HG03025 (cell line): ENCODE measurements at regions not wholly inside any gene's neighbourhood (a gene's known extent, or its start where the extent isn't known, plus 50 kb on each side); places are given as distances from the start of the nearest gene placed in this dataset.
"Not testable (repeated sequence)": the region's sequence is repeated elsewhere in the genome, so short reads cannot be mapped to it uniquely, and the experiment has no call there.

Source experiments
- ATAC-seq: cut with Tn5 transposase; IDR thresholded peaks from one replicate; pipeline ENCODE4 v1.9.1; 2021; ENCODE audit warnings: mild to moderate bottlenecking, moderate library complexity; ENCODE audit not compliant: unreplicated experiment, low FRiP score

DNA sequence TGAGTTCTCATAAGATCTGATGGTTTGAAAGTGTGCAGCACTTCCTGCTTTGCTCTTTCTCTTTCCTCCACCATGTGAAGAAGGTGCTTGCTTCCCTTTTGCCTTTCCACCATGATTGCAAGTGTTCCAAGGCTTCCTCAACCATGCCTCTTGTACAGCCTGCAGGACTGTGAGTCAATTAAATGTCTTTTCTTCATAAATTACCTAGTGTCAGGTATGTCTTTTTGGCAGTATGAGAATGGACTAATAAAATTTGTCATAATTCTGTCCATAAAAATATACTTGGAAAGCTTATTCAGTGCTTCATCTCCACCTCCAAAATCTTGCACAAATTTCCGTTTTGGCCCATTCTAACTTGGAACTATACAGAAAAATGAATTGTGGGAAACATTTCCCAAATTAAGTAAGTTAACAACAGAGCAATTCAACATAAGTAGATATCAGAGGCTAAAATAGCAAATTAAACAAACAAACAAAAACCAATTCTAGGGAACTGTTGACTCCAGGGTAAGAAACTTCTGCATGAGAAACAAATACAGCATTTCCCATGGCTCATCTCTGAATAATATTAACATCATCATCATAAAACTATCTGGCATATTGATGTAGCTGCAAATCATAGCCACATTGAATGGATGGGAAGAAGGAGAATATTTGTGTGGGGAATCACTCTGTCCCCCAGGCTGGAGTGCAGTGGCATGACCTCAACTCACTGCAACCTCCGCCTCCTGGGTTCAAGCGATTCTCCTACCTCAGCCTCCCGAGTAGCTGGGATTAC is 459.5 kb upstream of the FAR2 start:
- no peak for ATAC-seq

DNA sequence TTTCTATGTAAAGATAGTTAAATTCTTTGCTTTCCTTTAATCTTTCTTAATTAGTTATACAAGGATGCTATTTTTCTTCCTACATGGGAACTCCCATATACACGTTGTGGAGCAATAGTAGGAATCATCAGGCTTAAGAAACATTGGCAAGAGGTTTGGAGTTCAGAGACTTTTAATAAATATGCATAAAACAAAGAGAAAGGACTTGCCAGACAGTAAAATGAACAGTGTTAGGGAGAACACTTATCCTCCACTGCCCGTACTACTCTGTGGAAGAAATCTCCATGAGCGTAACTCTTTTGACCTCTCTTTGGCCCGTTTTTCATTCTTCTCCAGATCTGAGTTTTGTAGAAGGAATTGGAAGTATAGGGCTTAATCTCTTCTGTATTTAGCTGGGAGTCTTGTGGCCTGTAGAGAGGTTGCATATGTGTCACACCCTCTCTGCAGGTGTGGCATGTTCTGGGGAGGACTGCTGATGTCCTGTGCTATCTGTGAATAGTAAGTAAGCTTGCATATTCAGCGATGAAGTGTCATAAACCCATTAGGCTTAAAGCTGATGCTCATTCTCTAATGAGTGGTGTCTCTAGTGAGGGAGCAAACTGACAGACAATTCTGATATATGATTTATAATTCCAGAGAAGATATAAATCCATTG is 455.4 kb upstream of the FAR2 start:
- ATAC-seq, result no peak

DNA sequence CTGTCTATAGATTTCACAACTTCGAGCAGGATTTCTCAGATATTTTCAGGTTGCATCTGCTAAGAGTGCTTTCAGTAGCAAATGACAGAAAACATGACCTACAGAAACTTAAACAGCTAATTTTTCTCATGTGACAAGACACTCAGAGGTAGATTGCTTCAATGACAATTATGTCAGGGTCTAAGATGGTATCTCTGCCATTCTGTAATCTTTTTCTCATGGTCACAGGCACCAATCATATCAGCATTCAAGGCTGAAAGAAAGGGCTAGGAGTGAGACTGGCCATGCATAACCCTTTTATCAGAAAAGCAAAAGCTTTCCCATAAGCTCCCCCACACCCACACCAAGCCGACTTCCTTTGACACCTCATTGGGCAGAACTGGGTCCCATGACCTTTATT is 450.5 kb upstream of the FAR2 start:
- no peak for ATAC-seq

DNA sequence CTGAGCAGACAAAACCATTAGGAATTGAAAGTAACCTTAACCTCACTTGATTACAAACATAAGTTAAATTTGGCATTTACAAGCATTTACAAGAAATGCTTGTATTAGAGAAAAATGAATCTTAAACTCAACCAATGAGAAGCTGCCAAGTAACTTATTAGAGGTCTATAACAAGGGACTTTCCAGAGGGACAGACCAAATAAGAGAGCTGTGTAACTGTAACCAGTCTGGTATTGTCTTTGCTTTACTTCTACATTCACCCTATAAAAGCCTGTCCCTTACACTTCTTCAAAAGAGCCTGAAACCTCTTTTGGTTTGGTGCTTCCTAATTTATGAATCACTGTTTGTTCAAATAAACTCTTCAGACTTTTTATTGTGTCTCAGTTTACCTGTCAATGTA is 450.0 kb upstream of the FAR2 start:
- no peak for ATAC-seq

DNA sequence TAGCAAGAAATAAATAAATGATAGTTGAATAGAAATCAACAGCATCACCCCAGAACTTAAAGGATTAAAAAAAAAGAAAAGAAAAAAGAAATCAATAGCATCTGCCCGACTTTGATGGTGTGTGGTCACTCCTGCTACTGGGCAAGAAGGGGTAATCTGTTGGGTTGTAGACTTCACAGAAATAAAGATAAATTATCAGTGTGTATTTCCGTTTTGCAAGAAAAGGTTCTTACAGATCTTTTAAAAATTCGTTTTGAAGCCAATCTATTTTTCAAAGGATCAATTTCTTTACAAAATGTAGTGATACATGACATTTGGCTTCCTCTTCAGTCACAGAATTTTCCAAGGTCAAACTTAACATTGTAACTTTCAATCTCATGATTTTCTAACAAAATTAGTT is 448.9 kb upstream of the FAR2 start:
- no peak for ATAC-seq

DNA sequence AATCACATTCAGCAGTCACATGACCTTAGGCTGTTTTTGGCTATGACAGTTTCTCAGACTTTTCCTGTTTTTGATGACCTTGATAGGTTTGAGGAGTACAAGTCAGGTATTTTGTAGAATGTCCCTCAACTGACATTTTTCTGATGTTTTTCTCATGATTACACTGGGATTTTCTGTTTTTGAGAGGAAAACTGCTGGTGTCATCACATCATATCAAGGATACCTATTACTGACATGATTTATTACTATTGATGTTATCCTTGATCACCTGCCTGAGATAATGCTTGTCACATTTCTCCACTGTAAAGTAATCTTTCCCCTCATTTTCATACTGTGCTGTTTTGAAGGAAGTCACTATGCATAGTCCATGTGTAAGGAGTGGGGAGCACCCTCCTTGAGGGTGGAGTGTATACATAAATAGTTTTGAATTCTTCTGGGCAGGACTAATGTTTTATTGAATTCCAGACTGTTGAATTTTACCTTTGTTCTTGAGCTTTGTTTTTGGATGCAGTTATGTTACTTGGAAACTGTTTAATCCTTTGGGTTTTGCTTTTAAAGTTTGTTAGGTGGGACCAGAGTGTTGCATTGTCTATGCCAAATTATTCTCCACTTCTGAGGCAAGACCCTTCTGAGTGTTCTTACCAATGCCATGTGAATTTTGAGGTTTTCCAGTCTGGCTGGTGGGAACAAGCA is 444.5 kb upstream of the FAR2 start:
- no peak for ATAC-seq

DNA sequence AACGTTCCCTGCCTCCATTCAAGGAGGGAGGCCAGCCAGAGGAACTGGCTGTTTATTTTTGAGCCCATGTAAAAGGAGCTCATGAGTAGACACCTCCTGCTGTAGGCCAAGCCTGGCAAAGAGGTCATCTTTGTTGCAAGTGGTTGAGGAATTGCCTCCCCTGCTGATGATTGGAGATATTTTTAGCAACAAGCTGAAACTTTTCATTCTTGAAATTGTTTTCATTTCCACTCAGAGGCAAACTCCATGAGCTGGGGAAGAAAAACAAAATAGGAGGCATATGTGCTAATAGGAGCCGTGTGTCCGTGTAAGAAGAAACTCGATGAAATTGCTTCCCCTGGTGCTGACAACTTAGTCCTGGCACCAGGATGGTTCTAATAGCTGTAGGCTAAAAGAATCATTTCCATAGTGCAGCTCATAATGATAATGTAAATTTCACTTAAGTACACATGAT is 440.1 kb upstream of the FAR2 start:
- ATAC-seq, result no peak

DNA sequence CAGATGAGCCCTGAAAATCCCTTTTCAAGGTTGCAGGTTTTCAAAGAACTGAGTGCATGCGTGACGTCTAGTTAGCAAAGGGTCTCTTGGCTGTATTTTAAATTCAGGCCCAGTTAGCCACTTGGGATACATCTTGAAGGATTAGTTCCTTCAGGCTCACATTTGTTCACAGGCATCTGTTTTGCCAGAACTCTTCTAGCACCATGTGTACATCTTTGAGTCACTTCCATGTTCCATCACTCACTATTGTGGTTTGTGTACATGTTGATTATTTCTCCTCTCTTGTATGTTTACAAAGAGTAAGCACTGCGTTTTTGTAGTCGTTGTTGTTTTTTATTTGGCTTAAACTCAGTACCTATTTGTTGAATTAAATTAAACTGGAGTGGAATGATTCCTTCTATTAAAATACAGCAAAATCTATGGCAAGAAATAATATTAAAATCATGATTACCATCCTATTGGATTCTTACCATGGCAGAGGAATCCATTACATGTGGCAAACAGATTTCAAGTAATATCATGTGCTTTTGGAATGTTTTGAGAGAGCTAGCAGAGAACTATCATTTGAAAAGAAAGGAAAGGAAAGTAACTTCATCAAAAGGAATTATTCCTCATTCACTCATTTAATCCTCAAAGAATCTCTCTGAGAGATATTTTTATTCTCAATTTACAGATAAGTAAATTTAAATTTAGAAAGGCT is 438.9 kb upstream of the FAR2 start:
- no peak for ATAC-seq

DNA sequence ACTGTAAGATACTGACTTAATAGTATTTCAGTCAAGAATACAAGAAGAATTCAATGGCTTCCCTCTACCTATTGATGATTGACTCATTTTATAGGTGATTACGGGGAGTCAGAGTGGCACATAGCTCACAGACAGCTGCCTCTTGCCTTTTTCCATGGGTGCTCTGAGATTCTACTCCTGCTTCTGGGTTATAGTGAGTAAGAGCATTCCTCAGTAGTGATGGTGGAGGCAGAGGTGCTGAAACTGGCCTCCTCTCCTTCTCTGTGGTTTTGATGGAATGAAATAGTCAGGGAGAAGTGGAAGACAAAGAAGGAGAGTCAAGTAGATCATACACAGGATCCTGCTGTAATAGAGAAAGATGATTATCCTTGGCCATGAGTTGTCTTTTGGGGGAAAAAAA is 438.2 kb upstream of the FAR2 start:
- no peak for ATAC-seq

DNA sequence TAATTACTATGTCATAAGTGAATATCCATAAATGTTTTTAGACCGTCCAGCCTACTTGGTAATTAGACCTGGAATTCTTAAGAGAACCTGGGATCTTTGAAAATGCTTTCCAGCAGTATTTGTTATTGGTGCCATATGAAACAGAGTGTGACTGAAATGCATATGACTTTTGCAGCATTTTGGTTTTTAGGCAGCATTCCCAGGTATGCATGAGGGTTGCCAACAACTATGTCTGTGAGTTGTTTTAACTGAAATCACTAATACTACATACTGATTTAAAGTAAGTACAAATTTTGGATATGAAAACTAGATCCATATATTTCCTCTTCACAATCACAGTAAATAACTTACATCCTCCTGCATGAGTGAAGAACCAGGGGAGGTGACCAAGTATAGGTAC is 437.7 kb upstream of the FAR2 start:
- no peak for ATAC-seq

DNA sequence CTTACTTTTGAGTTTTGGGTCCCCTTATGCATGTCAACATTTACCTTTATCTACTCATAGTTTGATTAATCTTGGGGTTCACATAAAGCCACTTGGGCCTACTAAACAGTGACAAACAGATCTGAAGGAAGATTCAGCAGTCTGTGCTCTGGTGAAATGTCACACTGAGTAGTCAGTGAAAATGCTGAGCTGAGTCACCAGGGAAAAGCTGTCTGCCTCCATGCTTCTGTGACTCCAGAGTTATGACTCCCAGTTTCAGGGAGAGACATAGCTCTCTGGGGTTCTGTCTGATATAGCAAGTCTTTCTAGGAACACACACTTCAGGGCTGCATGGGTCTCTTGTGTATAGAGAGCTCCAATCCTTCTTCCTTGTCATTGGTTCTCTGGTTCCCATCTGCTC is 406.3 kb upstream of the FAR2 start:
- no peak for ATAC-seq

DNA sequence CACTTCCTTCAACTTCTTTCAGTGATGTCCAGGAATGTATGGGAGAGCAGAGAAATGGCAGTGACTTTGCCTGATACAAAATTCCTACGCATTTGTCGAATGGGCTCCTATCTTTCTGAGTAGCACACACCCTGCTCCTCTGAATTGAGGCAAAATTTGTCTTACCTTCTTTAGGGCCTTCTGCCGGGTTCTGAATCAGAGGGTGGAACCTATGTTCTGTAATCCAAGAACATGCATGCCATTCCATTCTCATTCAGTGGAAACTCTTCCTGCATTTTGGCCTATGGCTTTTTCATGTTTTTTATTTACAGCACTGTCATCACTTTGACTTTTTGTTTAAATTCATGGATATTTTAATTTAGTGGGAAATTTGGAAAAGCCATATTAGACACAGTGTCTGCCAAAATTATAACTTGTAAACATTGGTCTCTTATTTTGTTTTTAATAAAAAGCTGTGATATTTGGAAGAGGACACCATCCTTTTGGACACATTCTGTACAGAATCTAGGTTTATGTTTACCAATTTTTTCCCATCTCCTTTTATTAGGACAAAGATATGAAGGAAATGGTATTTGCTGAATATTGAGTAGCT is 402.2 kb upstream of the FAR2 start:
- no peak for ATAC-seq

DNA sequence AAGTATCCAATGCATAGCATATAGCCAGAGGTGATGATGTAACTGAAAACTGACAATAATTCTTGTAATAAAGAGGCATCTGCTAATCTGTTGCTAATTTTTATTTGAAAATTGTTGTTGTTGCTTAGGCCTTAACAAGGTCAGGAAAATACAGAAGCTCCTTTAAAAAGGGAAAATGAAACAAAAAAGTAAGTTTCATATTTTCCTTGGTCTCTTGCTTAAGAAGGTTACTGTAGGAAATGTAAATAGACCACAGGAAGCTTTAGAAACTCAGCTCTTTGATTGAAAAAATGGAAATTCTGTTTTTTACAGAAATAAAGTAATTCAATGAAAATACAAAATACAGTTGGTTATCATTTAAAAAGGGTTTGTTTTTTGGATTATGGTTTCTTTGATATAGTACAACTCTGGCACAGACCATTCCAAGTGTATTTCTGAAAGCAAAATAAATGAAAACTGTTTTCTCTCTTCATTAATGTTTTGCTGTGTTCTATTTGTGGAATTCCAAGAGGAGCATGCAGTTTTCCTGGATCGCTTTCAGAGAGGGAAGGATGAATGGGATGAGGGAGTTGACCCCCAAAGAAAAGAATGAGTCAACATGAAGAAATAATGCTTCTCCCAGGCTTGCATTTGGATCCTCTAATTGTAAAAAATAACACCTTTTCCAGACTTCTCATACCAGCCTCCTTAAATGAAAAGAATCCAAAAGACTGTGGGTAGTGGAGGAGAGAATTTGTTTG is 398.0 kb upstream of the FAR2 start:
- no peak for ATAC-seq

DNA sequence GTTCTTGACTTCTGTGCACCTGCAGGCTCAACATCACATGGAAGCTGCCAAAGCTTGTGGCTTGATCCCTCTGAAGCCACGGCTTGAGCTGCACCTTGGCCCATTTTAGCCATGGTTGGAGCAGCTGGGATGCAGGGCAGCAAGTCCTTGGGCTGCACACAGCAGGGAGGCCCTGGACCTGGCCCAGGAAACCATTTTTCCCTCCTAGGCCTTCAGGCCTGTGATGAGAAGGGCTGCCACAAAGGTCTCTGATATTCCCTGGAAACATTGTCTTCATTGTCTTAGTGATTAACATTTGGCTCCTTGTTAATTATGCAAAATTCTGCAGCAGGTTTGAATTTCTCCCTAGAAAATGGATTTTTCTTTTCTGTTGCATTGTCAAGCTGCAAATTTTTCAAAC is 394.1 kb upstream of the FAR2 start:
- no peak for ATAC-seq

DNA sequence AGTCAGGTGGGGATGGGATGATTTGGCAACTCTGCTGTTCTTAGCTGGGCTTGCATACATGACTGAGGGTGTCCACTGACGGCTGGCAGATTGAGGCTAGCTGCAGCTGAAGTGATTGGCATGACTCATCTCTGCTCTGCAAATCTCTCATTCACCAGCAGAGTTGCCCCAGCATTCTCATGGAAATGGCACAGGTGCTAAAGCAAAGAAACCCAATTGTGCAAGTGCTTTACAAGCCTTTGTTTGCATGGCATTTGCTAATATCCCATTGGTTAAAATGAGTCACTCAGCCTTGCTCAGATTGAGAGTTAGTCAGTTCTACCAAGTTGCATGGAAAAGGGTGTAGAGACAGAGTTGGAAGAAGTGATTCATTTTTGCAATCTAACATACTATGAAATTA is 389.7 kb upstream of the FAR2 start:
- no peak for ATAC-seq

DNA sequence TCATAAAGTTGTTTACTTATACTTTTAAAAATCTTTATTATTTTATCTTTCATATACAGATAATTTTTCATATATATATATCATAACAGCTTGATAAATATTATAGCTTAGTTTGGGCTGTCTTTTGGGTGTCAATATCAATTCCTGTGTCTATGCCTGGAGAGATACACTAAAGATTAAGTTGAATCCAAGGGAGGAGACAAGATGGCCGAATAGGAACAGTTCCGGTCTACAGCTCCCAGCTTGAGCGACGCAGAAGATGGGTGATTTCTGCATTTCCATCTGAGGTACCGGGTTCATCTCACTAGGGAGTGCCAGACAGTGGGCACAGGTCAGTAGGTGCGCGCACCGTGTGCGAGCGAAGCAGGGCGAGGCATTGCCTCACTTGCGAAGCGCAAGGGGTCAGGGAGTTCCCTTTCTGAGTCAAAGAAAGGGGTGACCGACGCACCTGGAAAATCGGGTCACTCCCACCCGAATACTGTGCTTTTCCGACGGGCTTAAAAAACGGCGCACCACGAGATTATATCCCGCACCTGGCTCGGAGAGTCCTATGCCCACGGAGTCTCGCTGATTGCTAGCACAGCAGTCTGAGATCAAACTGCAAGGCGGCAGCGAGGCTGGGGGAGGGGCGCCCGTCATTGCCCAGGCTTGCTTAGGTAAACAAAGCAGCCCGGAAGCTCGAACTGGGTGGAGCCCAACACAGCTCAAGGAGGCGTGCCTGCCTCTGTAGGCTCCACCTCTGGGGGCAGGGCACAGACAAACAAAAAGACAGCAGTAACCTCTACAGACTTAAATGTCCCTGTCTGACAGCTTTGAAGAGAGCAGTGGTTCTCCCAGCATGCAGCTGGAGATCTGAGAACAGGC is 388.8 kb upstream of the FAR2 start:
- ATAC-seq, result not testable (repeated sequence)

DNA sequence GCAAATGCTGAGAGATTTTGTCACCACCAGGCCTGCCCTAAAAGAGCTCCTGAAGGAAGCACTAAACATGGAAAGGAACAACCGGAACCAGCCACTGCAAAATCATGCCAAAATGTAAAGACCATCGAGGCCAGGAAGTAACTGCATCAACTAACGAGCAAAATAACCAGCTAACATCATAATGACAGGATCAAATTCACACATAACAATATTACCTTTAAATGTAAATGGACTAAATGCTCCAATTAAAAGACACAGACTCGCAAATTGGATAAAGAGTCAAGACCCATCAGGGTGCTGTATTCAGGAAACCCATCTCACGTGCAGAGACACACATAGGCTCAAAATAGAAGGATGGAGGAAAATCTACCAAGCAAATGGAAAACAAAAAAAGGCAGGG is 387.2 kb upstream of the FAR2 start:
- ATAC-seq, result not testable (repeated sequence)

DNA sequence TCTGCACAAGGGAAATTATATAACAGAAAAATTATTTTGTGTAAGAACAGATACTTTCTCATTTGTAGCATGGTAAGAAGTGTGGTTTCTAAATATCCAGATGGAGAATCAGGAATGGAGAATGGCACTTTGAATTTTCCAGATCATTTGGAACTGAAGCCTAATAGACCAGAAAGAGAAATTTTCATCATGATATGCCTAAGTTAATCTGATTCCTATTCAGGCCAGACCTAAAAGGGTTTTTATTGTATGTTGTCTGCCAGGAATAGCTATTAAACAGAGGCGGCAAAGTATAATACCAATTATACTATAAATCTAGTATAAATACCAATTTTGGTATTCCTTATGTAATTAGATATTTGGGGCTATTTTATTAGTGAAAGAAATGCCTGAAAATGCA is 382.7 kb upstream of the FAR2 start:
- ATAC-seq, result no peak

DNA sequence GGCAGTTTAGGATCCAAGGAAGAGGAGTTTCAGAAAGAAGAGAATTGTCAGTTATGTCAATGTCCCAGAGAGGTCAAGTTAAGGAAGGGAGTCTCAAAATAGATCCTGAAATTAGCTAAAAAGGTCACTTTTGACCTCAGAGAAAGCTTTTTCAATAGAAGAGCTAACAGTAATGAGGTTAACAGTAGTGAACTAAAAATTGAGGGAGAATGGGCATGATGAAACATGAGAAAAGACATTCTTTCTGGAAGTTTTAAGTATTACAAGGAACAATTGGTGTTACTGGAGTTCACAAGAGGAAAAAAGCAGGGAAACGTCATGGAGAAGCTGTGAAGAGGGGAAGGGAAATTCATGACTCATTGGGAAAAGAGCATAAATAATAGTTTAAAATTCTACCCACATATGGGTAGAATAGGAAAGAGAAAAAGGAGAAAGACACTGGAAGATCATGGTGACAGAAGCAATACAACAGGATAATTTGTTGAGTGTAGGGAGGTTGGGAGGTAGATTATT is 381.2 kb upstream of the FAR2 start:
- no peak for ATAC-seq
